Endodermal cell (in vitro differentiated cells): ENCODE measurements at regions not wholly inside any gene's neighbourhood (a gene's known extent, or its start where the extent isn't known, plus 50 kb on each side); places are given as distances from the start of the nearest gene placed in this dataset.

Experiments
- DNase-seq: peaks from one replicate; pipeline ENCODE4 v3.0.0-alpha.2; 2017
- H3K27ac ChIP-seq: 2 replicates; pipeline ENCODE4 v1.5.1; 2013; ENCODE audit warnings: mild to moderate bottlenecking, low read depth, low read length, moderate library complexity
- H3K27me3 ChIP-seq: 2 replicates; pipeline ENCODE4 v1.6.1; 2013; ENCODE audit warnings: mild to moderate bottlenecking, low read length, moderate library complexity; ENCODE audit not compliant: insufficient read depth, control insufficient read depth, poor library complexity, severe bottlenecking
- H3K36me3 ChIP-seq: 2 replicates; pipeline ENCODE4 v1.7.0; 2013; ENCODE audit warnings: mild to moderate bottlenecking, low read length, moderate library complexity; ENCODE audit not compliant: control insufficient read depth, insufficient read depth
- H3K4me1 ChIP-seq: one replicate; pipeline ENCODE4 v1.7.0; 2013; ENCODE audit warnings: low read length; ENCODE audit not compliant: control insufficient read depth, insufficient read depth
- H3K4me3 ChIP-seq: 2 replicates; pipeline ENCODE4 v1.5.1; 2013; ENCODE audit warnings: mild to moderate bottlenecking, low read length, moderate library complexity
- H3K9ac ChIP-seq: 2 replicates; pipeline ENCODE4 v1.6.1; 2013; ENCODE audit warnings: mild to moderate bottlenecking, low read length, moderate library complexity; ENCODE audit not compliant: poor library complexity, severe bottlenecking; ENCODE audit errors: extremely low read depth
- H3K9me3 ChIP-seq: 2 replicates; pipeline ENCODE4 v1.6.1; 2013; ENCODE audit warnings: mild to moderate bottlenecking, low read length, moderate library complexity; ENCODE audit not compliant: control insufficient read depth
- H3K27ac Mint-ChIP-seq: 2 replicates; pipeline ENCODE4 v1.8.0; 2020; ENCODE audit warnings: mixed read lengths
- H3K27me3 Mint-ChIP-seq: 2 replicates; pipeline ENCODE4 v1.8.0; 2021; ENCODE audit warnings: mild to moderate bottlenecking, mixed read lengths; ENCODE audit not compliant: insufficient read depth
- H3K36me3 Mint-ChIP-seq: 2 replicates; pipeline ENCODE4 v1.8.0; 2020; ENCODE audit warnings: low read depth, mixed read lengths
- H3K4me1 Mint-ChIP-seq: 2 replicates; pipeline ENCODE4 v1.8.0; 2020; ENCODE audit warnings: mixed read lengths
- H3K4me3 Mint-ChIP-seq: 2 replicates; pipeline ENCODE4 v1.8.0; 2020; ENCODE audit warnings: mild to moderate bottlenecking, moderate library complexity, mixed read lengths
- H3K9me3 Mint-ChIP-seq: 2 replicates; pipeline ENCODE4 v1.8.0; 2020; ENCODE audit warnings: mild to moderate bottlenecking, mixed read lengths
- CTCF ChIP-seq: fragments of 200-600 bp; sonication (generic); conservative IDR thresholded peaks from 2 replicates; pipeline ENCODE4 v1.5.0; 2021; ENCODE audit warnings: antibody characterized with exemption, mild to moderate bottlenecking
- WGBS, 2 experiments: methylation state at CpG; one replicate each; pipeline versions ENCODE4 v1.1.5 to v1.1.7; 2013; ENCODE audit warnings: missing lambda C conversion rate in 2 of 2, mixed read lengths in 1 of 2; ENCODE audit not compliant: insufficient coverage in 1 of 2, insufficient read length in 1 of 2; 5-methylcytosine and 5-hydroxymethylcytosine counted together

DNA sequence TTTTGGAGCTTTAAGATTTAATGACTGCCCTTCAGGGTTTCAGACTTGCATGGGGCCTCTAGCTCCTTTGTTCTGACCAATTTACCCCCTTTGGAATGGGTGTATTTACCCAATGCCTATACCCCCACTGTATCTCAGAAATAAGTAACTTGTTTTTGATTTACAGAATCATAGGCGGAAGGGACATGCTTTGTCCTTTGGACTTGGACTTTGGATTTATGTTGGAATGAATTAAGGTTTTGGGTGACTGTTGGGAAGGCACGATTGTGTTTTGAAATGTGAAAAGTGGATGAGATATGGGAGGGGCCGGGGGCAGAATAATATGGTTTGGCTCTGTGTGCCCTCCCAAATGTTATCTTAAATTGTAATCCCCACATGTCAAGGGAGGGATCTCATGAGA lies 1824.7 kb downstream of the PCDH7 start:
- WGBS, 2 experiments = 80 to 94% methylated on average over 1 to 3 of the region's 3 CpGs
- Mint-ChIP-seq H3K4me1 (no peaks in the 10 kb centered on the region), H3K36me3 (no peaks in the 10 kb centered on the region), H3K27me3 (no peaks in the 10 kb centered on the region), H3K4me3 (no peak overlapping the region), H3K9me3 (peaks cover 8% of the 10 kb centered on the region), H3K27ac (no peak overlapping the region)
- Histone ChIP-seq H3K27ac (no peak overlapping the region), H3K36me3 (no peaks in the 10 kb centered on the region), H3K9ac (no peak overlapping the region), H3K4me3 (no peak overlapping the region), H3K27me3 (no peaks in the 10 kb centered on the region), H3K9me3 (peaks cover 7% of the 10 kb centered on the region), H3K4me1 (no peaks in the 10 kb centered on the region)
- TF ChIP-seq CTCF = no peak
- no peak for DNase-seq

- H3K4me1 ChIP-seq = no peaks in the 10 kb centered on the region
- H3K27ac ChIP-seq = no peak overlapping the region
- no peak overlapping the region for H3K27ac Mint-ChIP-seq
- no peak for TF ChIP-seq CTCF
- no peaks in the 10 kb centered on the region for H3K9me3 ChIP-seq
- H3K36me3 Mint-ChIP-seq = no peaks in the 10 kb centered on the region
- no peaks in the 10 kb centered on the region for H3K4me1 Mint-ChIP-seq
- H3K4me3 ChIP-seq = no peak overlapping the region
- no peak overlapping the region for H3K4me3 Mint-ChIP-seq
- no peak for DNase-seq
- H3K27me3 ChIP-seq = no peaks in the 10 kb centered on the region
- no peaks in the 10 kb centered on the region for H3K9me3 Mint-ChIP-seq
- H3K36me3 ChIP-seq = no peaks in the 10 kb centered on the region
- H3K9ac ChIP-seq = no peak overlapping the region
- H3K27me3 Mint-ChIP-seq = no peaks in the 10 kb centered on the region
Observed at GRCh38 chr4:32551943-32552342, 1831.8 kb downstream of the PCDH7 start.

DNA sequence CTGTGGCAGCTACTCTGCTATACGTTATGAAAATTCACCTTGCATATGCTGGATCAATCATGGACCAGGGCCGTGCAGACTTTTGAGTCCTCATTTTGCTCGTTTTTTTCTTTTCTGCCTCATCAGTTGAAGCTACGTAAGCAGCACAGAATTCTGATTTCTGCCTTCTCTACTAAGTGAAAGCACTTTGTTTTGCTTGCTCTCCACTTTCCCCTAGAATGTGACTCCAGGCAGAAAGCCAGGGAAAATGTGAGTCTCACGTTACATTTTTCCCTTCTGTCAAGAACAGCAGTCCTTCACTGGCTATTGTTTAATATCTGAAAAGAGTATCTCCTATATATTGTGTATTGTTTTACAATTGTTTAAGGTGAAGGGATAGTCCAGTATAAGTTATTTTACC lies 1840.1 kb downstream of the PCDH7 start:
- no peaks in the 10 kb centered on the region for H3K4me1 ChIP-seq

More for the DNA sequence above, 1840.1 kb downstream of the PCDH7 start:
- 89 to 95% methylated on average over 4 to 5 of the region's 5 CpGs for WGBS, 2 experiments
- Histone ChIP-seq H3K9me3 (no peaks in the 10 kb centered on the region), H3K27ac (no peak overlapping the region), H3K4me3 (no peak overlapping the region), H3K36me3 (no peaks in the 10 kb centered on the region), H3K9ac (no peak overlapping the region), H3K27me3 (no peaks in the 10 kb centered on the region)
- Mint-ChIP-seq H3K4me1 (peaks cover 10% of the 10 kb centered on the region), H3K36me3 (no peaks in the 10 kb centered on the region), H3K27ac (no peak overlapping the region), H3K4me3 (no peak overlapping the region), H3K27me3 (no peaks in the 10 kb centered on the region), H3K9me3 (no peaks in the 10 kb centered on the region)
- no peak for DNase-seq
- no peak for TF ChIP-seq CTCF
